COLO829 (cell line): ENCODE measurements at regions not wholly inside any gene's neighbourhood (a gene's known extent, or its start where the extent isn't known, plus 50 kb on each side); places are given as distances from the start of the nearest gene placed in this dataset.

ENCODE experiments used
- DNase-seq: peaks from one replicate; pipeline ENCODE4 v3.0.0; 2012; ENCODE audit warnings: low spot score

GRCh38 chr2:133945089-133945488 is 308.8 kb upstream of the MGAT5 start:
- DNase-seq = no peak

GRCh38 chr2:133947057-133947456 is 306.8 kb upstream of the MGAT5 start:
- DNase-seq = no peak

GRCh38 chr2:133948610-133949290 is 305.1 kb upstream of the MGAT5 start:
- DNase-seq = no peak

- DNase-seq = no peak
Measured at GRCh38 chr2:133949595-133949994, 304.3 kb upstream of the MGAT5 start.

GRCh38 chr2:133951209-133951608 is 302.7 kb upstream of the MGAT5 start:
- no peak for DNase-seq

- no peak for DNase-seq
Measured at GRCh38 chr2:133952420-133952819, 301.5 kb upstream of the MGAT5 start.

GRCh38 chr2:133952896-133953295 is 301.0 kb upstream of the MGAT5 start:
- DNase-seq = no peak

GRCh38 chr2:133953524-133953923 is 300.3 kb upstream of the MGAT5 start:
- no peak for DNase-seq

GRCh38 chr2:133954636-133955035 is 299.2 kb upstream of the MGAT5 start:
- DNase-seq = no peak

GRCh38 chr2:133955169-133955568 is 298.7 kb upstream of the MGAT5 start:
- DNase-seq = no peak

GRCh38 chr2:133956434-133956935 is 297.4 kb upstream of the MGAT5 start:
- DNase-seq = no peak

- DNase-seq = no peak
Measured at GRCh38 chr2:133957724-133958480, 296.0 kb upstream of the MGAT5 start.

- DNase-seq = no peak
Measured at GRCh38 chr2:133959066-133959465, 294.8 kb upstream of the MGAT5 start.

GRCh38 chr2:133966720-133967304 is 287.1 kb upstream of the MGAT5 start:
- DNase-seq = no peak

GRCh38 chr2:133967326-133967725 is 286.5 kb upstream of the MGAT5 start:
- DNase-seq = no peak

GRCh38 chr2:133968446-133968845 is 285.4 kb upstream of the MGAT5 start:
- DNase-seq = no peak

- DNase-seq = no peak
Measured at GRCh38 chr2:133970641-133971040, 283.2 kb upstream of the MGAT5 start.

- DNase-seq = no peak
Measured at GRCh38 chr2:133972297-133972696, 281.6 kb upstream of the MGAT5 start.

- no peak for DNase-seq
Measured at GRCh38 chr2:133972786-133973185, 281.1 kb upstream of the MGAT5 start.

GRCh38 chr2:133974353-133974752 is 279.5 kb upstream of the MGAT5 start:
- no peak for DNase-seq

- DNase-seq = no peak
Measured at GRCh38 chr2:133975135-133975534, 278.7 kb upstream of the MGAT5 start.

- no peak for DNase-seq
Measured at GRCh38 chr2:133975676-133976428, 278.0 kb upstream of the MGAT5 start.
